GM21529 (cell line): ENCODE measurements at regions not wholly inside any gene's neighbourhood (a gene's known extent, or its start where the extent isn't known, plus 50 kb on each side); places are given as distances from the start of the nearest gene placed in this dataset.
"Not testable (repeated sequence)": the region's sequence is repeated elsewhere in the genome, so short reads cannot be mapped to it uniquely, and the experiment has no call there.

Source experiments
- ATAC-seq: cut with Tn5 transposase; IDR thresholded peaks from one replicate; pipeline ENCODE4 v1.9.1; 2021; ENCODE audit not compliant: unreplicated experiment

GRCh38 chr17:27200476-27200875, 93.4 kb upstream of the WSB1 start:
- no peak for ATAC-seq

GRCh38 chr17:27203241-27203640, 90.7 kb upstream of the WSB1 start:
- ATAC-seq, result no peak

- no peak for ATAC-seq
Measured at GRCh38 chr17:27206447-27206846, 87.5 kb upstream of the WSB1 start.

DNA sequence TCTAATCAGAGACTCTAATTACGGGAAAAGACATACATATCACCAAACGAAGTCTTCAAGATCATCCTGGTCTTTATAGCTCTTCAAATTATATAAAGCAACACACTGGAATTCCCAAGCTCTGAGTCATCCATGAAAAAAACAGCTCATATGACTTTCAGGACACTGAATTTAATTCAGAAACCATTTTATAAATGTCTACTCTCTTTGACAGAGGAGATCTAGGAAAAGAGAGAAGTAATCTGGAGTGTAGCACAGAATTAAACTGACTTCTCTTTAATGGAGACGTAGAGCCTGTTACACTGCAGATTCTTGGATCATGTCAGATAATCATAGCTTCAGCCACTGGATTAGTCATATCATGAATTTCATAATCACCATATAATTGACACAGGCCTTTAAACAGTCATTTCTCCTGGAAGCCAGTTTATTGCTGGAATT, 86.8 kb upstream of the WSB1 start:
- no peak for ATAC-seq

DNA sequence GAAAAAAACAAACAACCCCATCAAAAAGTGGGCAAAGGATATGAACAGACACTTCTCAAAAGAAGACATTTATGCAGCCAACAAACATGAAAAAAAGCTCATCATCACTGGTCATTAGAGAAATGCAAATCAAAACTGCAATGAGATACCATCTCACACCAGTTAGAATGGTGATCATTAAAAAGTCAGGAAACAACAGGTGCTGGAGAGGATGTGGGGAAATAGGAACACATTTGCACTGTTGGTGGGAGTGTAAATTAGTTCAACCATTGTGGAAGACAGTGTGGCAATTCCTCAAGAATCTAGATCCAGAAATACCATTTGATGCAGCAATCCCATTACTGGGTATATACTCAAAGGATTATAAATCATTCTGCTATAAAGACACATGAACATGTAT, 85.5 kb upstream of the WSB1 start:
- not testable (repeated sequence) for ATAC-seq

GRCh38 chr17:27209316-27209715, 84.6 kb upstream of the WSB1 start:
- no peak for ATAC-seq

- not testable (repeated sequence) for ATAC-seq
Measured at GRCh38 chr17:27210809-27211208, 83.1 kb upstream of the WSB1 start.

- ATAC-seq, result no peak
Measured at GRCh38 chr17:27216836-27217235, 77.1 kb upstream of the WSB1 start.

DNA sequence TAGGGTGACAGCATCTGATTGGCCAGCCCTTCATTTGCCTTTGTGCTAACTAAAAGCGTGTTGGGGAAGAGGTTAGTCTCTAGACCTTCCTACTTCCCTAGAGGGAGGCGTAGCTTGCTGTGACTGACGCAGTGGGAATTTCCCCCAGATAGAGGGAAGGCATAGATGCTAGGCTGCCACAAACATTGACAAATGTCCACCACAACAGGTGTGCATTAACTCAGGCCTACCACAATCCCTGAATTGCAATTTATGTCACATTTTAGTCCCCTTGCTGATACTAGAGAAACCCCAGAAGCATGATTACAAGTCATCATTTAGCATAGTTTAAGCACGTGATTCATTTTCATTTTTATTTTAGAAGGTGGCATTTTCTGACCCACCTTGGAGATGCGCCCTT, 76.3 kb upstream of the WSB1 start:
- ATAC-seq, result peak; percentile 74

- no peak for ATAC-seq
Measured at GRCh38 chr17:27218041-27218440, 75.9 kb upstream of the WSB1 start.

GRCh38 chr17:27218719-27219488, 75.0 kb upstream of the WSB1 start:
- peak; percentile 81 for ATAC-seq

GRCh38 chr17:27222515-27222914, 71.4 kb upstream of the WSB1 start:
- ATAC-seq, result no peak

DNA sequence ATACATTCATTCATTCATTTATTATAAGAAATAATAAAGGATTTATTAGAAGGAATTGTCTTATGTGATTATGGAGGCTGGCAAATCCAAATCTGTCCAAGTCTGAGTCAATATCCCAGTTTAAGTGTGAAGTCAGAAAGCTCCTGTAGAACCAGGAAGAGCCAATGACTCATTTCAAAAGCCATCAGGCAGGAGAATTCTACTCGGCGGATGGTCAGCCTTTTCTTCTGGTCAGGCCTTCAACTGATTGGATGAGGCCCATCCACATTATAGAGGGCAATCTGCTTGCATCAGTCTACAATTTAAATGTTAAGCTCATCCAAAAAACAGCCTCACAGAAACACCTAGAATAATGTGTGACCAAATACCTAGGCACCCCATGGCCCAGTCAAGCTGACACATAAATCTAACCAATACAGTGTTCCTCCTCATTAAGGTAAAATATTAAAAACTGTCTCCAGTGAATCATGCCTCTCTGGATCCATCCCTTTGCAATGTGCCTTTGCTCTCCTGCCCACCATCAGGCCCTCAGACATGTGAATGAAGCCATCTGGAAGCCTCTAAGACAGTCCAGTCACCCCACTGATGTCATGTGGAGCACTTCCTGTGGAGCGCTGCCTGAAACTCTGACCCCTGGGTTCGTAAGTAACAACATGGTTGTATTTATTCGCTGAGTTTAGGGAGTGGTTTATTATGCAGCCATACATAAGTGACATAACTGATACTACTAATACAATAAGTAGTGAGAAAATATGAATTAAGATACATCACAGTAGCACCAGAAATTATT, 69.2 kb upstream of the WSB1 start:
- ATAC-seq, result no peak

GRCh38 chr17:27226611-27227230, 67.2 kb upstream of the WSB1 start:
- no peak for ATAC-seq

GRCh38 chr17:27230996-27231395, 62.9 kb upstream of the WSB1 start:
- ATAC-seq, result no peak

DNA sequence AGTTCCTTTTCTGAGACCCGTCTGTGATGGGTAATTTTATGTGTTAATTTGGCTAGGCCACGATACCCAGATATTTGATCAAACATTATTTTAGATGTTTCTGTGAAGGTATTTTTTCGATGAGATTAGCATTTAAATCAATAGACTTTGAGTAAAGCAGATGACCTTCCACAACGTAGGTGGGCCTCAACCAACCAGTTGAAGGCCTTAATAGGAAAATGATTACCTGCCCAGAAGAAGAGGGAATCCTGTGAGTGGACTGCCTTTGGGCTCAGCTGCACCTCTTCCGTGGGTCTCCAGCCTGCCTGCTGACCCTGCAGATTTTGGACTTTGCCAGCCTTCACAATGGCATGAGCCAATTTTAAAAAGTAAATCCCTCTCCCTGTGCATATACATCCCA, 61.6 kb upstream of the WSB1 start:
- ATAC-seq, result no peak

GRCh38 chr17:27233059-27233458, 60.9 kb upstream of the WSB1 start:
- no peak for ATAC-seq

GRCh38 chr17:27233776-27234175, 60.1 kb upstream of the WSB1 start:
- ATAC-seq, result no peak

- ATAC-seq, result no peak
Measured at GRCh38 chr17:27236717-27237315, 57.1 kb upstream of the WSB1 start.

GRCh38 chr17:27237890-27238289, 56.0 kb upstream of the WSB1 start:
- no peak for ATAC-seq

- peak; percentile 60 for ATAC-seq
Measured at GRCh38 chr17:27239046-27239445, 54.9 kb upstream of the WSB1 start.
